ENCODE measurements at regions not wholly inside any gene's neighbourhood (a gene's known extent, or its start where the extent isn't known, plus 50 kb on each side); places are given as distances from the start of the nearest gene placed in this dataset.

GRCh38 chr16:63061319-63061718 lies 1025.1 kb upstream of the CDH8 start:
- no peak overlapping the region for H3K4me3 ChIP-seq (ENCODE audit: low read depth, low read length)
- H3K79me2 ChIP-seq (ENCODE audit: control insufficient read depth, insufficient read depth, low read length, unreplicated experiment), result no peaks in the 10 kb centered on the region
- H2AFZ ChIP-seq (ENCODE audit: low read length, unreplicated experiment), result no peak overlapping the region
- H3K4me1 ChIP-seq (ENCODE audit: control insufficient read depth, insufficient read depth, low read length, unreplicated experiment), result no peaks in the 10 kb centered on the region
- no peaks in the 10 kb centered on the region for H3K36me3 ChIP-seq (ENCODE audit: insufficient read depth, low read length)
- no peak overlapping the region for H3K27ac ChIP-seq (ENCODE audit: low read depth, low read length)
- H3K27me3 ChIP-seq (ENCODE audit: insufficient read depth, low read length), result no peaks in the 10 kb centered on the region

- H3K4me3 ChIP-seq (ENCODE audit: low read depth, low read length), result no peak overlapping the region
- H2AFZ ChIP-seq (ENCODE audit: low read length, unreplicated experiment), result no peak overlapping the region
- H3K79me2 ChIP-seq (ENCODE audit: control insufficient read depth, insufficient read depth, low read length, unreplicated experiment), result no peaks in the 10 kb centered on the region
- H3K27ac ChIP-seq (ENCODE audit: low read depth, low read length), result no peak overlapping the region
- no peaks in the 10 kb centered on the region for H3K4me1 ChIP-seq (ENCODE audit: control insufficient read depth, insufficient read depth, low read length, unreplicated experiment)
- H3K36me3 ChIP-seq (ENCODE audit: insufficient read depth, low read length), result no peaks in the 10 kb centered on the region
- H3K27me3 ChIP-seq (ENCODE audit: insufficient read depth, low read length), result no peaks in the 10 kb centered on the region
Observed at GRCh38 chr16:63059676-63060075, 1023.4 kb upstream of the CDH8 start.

- Histone ChIP-seq H3K79me2 (ENCODE audit: control insufficient read depth, insufficient read depth, low read length, unreplicated experiment) (no peaks in the 10 kb centered on the region), H3K4me1 (ENCODE audit: control insufficient read depth, insufficient read depth, low read length, unreplicated experiment) (no peaks in the 10 kb centered on the region), H2AFZ (ENCODE audit: low read length, unreplicated experiment) (no peak overlapping the region), H3K27me3 (ENCODE audit: insufficient read depth, low read length) (no peaks in the 10 kb centered on the region), H3K36me3 (ENCODE audit: insufficient read depth, low read length) (no peaks in the 10 kb centered on the region), H3K4me3 (ENCODE audit: low read depth, low read length) (no peak overlapping the region), H3K27ac (ENCODE audit: low read depth, low read length) (no peak overlapping the region)
Observed at GRCh38 chr16:63057341-63057740, 1021.1 kb upstream of the CDH8 start.

GRCh38 chr16:63050391-63050790 lies 1014.2 kb upstream of the CDH8 start:
- no peak overlapping the region for H3K27ac ChIP-seq (ENCODE audit: low read depth, low read length)
- H3K79me2 ChIP-seq (ENCODE audit: control insufficient read depth, insufficient read depth, low read length, unreplicated experiment), result no peaks in the 10 kb centered on the region
- no peak overlapping the region for H3K4me3 ChIP-seq (ENCODE audit: low read depth, low read length)
- H3K36me3 ChIP-seq (ENCODE audit: insufficient read depth, low read length), result no peaks in the 10 kb centered on the region
- no peak overlapping the region for H2AFZ ChIP-seq (ENCODE audit: low read length, unreplicated experiment)
- no peaks in the 10 kb centered on the region for H3K4me1 ChIP-seq (ENCODE audit: control insufficient read depth, insufficient read depth, low read length, unreplicated experiment)
- H3K27me3 ChIP-seq (ENCODE audit: insufficient read depth, low read length), result no peaks in the 10 kb centered on the region

- Histone ChIP-seq H2AFZ (ENCODE audit: low read length, unreplicated experiment) (no peak overlapping the region), H3K79me2 (ENCODE audit: control insufficient read depth, insufficient read depth, low read length, unreplicated experiment) (no peaks in the 10 kb centered on the region), H3K27me3 (ENCODE audit: insufficient read depth, low read length) (no peaks in the 10 kb centered on the region), H3K36me3 (ENCODE audit: insufficient read depth, low read length) (no peaks in the 10 kb centered on the region), H3K4me3 (ENCODE audit: low read depth, low read length) (no peak overlapping the region), H3K4me1 (ENCODE audit: control insufficient read depth, insufficient read depth, low read length, unreplicated experiment) (no peaks in the 10 kb centered on the region), H3K27ac (ENCODE audit: low read depth, low read length) (no peak overlapping the region)
Observed at GRCh38 chr16:63038397-63039106, 1002.3 kb upstream of the CDH8 start.

GRCh38 chr16:63037761-63038396 lies 1001.6 kb upstream of the CDH8 start:
- Histone ChIP-seq H3K4me3 (ENCODE audit: low read depth, low read length) (no peak overlapping the region), H3K4me1 (ENCODE audit: control insufficient read depth, insufficient read depth, low read length, unreplicated experiment) (no peaks in the 10 kb centered on the region), H3K79me2 (ENCODE audit: control insufficient read depth, insufficient read depth, low read length, unreplicated experiment) (no peaks in the 10 kb centered on the region), H3K27ac (ENCODE audit: low read depth, low read length) (no peak overlapping the region), H3K36me3 (ENCODE audit: insufficient read depth, low read length) (no peaks in the 10 kb centered on the region), H2AFZ (ENCODE audit: low read length, unreplicated experiment) (no peak overlapping the region), H3K27me3 (ENCODE audit: insufficient read depth, low read length) (no peaks in the 10 kb centered on the region)

- no peaks in the 10 kb centered on the region for H3K79me2 ChIP-seq (ENCODE audit: control insufficient read depth, insufficient read depth, low read length, unreplicated experiment)
- no peaks in the 10 kb centered on the region for H3K4me1 ChIP-seq (ENCODE audit: control insufficient read depth, insufficient read depth, low read length, unreplicated experiment)
- H3K27ac ChIP-seq (ENCODE audit: low read depth, low read length), result no peak overlapping the region
- H3K4me3 ChIP-seq (ENCODE audit: low read depth, low read length), result no peak overlapping the region
- H3K36me3 ChIP-seq (ENCODE audit: insufficient read depth, low read length), result no peaks in the 10 kb centered on the region
- H3K27me3 ChIP-seq (ENCODE audit: insufficient read depth, low read length), result no peaks in the 10 kb centered on the region
- H2AFZ ChIP-seq (ENCODE audit: low read length, unreplicated experiment), result no peak overlapping the region
Observed at GRCh38 chr16:63018581-63019223, 982.5 kb upstream of the CDH8 start.

- Histone ChIP-seq H3K27me3 (ENCODE audit: insufficient read depth, low read length) (no peaks in the 10 kb centered on the region), H3K27ac (ENCODE audit: low read depth, low read length) (no peak overlapping the region), H3K79me2 (ENCODE audit: control insufficient read depth, insufficient read depth, low read length, unreplicated experiment) (no peaks in the 10 kb centered on the region), H3K36me3 (ENCODE audit: insufficient read depth, low read length) (no peaks in the 10 kb centered on the region), H3K4me1 (ENCODE audit: control insufficient read depth, insufficient read depth, low read length, unreplicated experiment) (no peaks in the 10 kb centered on the region), H3K4me3 (ENCODE audit: low read depth, low read length) (no peak overlapping the region), H2AFZ (ENCODE audit: low read length, unreplicated experiment) (no peak overlapping the region)
Observed at GRCh38 chr16:63008688-63009087, 972.5 kb upstream of the CDH8 start.

GRCh38 chr16:63005356-63005755 lies 969.1 kb upstream of the CDH8 start:
- no peak overlapping the region for H3K4me3 ChIP-seq (ENCODE audit: low read depth, low read length)
- no peak overlapping the region for H2AFZ ChIP-seq (ENCODE audit: low read length, unreplicated experiment)
- no peaks in the 10 kb centered on the region for H3K27me3 ChIP-seq (ENCODE audit: insufficient read depth, low read length)
- H3K36me3 ChIP-seq (ENCODE audit: insufficient read depth, low read length), result no peaks in the 10 kb centered on the region
- H3K79me2 ChIP-seq (ENCODE audit: control insufficient read depth, insufficient read depth, low read length, unreplicated experiment), result no peaks in the 10 kb centered on the region
- H3K4me1 ChIP-seq (ENCODE audit: control insufficient read depth, insufficient read depth, low read length, unreplicated experiment), result no peaks in the 10 kb centered on the region
- H3K27ac ChIP-seq (ENCODE audit: low read depth, low read length), result no peak overlapping the region

GRCh38 chr16:62989480-62989879 lies 953.2 kb upstream of the CDH8 start:
- Histone ChIP-seq H3K79me2 (ENCODE audit: control insufficient read depth, insufficient read depth, low read length, unreplicated experiment) (no peaks in the 10 kb centered on the region), H2AFZ (ENCODE audit: low read length, unreplicated experiment) (no peak overlapping the region), H3K36me3 (ENCODE audit: insufficient read depth, low read length) (no peaks in the 10 kb centered on the region), H3K4me1 (ENCODE audit: control insufficient read depth, insufficient read depth, low read length, unreplicated experiment) (no peaks in the 10 kb centered on the region), H3K4me3 (ENCODE audit: low read depth, low read length) (no peak overlapping the region), H3K27me3 (ENCODE audit: insufficient read depth, low read length) (no peaks in the 10 kb centered on the region), H3K27ac (ENCODE audit: low read depth, low read length) (no peak overlapping the region)

GRCh38 chr16:62985722-62986121 lies 949.5 kb upstream of the CDH8 start:
- H3K36me3 ChIP-seq (ENCODE audit: insufficient read depth, low read length), result no peaks in the 10 kb centered on the region
- H2AFZ ChIP-seq (ENCODE audit: low read length, unreplicated experiment), result no peak overlapping the region
- H3K4me3 ChIP-seq (ENCODE audit: low read depth, low read length), result no peak overlapping the region
- no peak overlapping the region for H3K27ac ChIP-seq (ENCODE audit: low read depth, low read length)
- H3K4me1 ChIP-seq (ENCODE audit: control insufficient read depth, insufficient read depth, low read length, unreplicated experiment), result no peaks in the 10 kb centered on the region
- H3K27me3 ChIP-seq (ENCODE audit: insufficient read depth, low read length), result no peaks in the 10 kb centered on the region
- H3K79me2 ChIP-seq (ENCODE audit: control insufficient read depth, insufficient read depth, low read length, unreplicated experiment), result no peaks in the 10 kb centered on the region

All from ACC112 (cell line).